ENCODE measurements at regions not wholly inside any gene's neighbourhood (a gene's known extent, or its start where the extent isn't known, plus 50 kb on each side); places are given as distances from the start of the nearest gene placed in this dataset.
A peak's percentile ranks its signal among the peaks of the same experiment; 100 is the strongest.

DNA sequence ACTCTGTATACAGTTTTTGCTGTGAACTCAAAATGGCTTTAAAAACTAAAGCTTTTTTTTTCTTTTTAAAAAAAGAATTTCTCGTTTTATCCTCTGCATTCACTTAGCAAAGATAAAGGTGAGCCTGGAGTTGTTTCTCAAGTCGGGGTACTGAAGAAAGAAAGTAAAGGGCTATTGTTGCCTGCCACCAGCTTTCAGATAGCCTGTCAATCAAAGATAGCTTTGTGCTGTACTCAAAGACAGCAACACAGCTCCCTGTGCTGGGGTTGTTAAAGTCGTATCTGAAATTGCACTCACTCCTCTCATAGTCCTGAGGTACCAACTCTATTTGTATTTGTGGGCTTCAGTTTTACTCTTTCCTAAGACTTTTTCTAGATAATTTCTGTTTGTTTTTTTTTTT, 710.1 kb upstream of the ID4 start:
- TF ChIP-seq SUZ12 (IDR thresholded peaks at IDR 0.05) (no peak), SP1 (IDR thresholded peaks at IDR 0.05) (no peak), ELF4 (IDR thresholded peaks at IDR 0.05) (no peak), ZNF384 (IDR thresholded peaks at IDR 0.05) (no peak), FOXA1 (IDR thresholded peaks at IDR 0.05) (no peak), FOXK2 (IDR thresholded peaks at IDR 0.05) (no peak), FOXM1 (IDR thresholded peaks at IDR 0.05; ENCODE audit: borderline replicate concordance) (no peak), BHLHE40 (IDR thresholded peaks at IDR 0.05; ENCODE audit: borderline replicate concordance) (no peak), TARDBP (IDR thresholded peaks at IDR 0.05) (no peak), PKNOX1 (IDR thresholded peaks at IDR 0.05) (peak; percentile 69), CTBP1 (IDR thresholded peaks at IDR 0.05; ENCODE audit: borderline replicate concordance) (no peak)

Data from HEK293T (cell line).